ENCODE measurements at regions not wholly inside any gene's neighbourhood (a gene's known extent, or its start where the extent isn't known, plus 50 kb on each side); places are given as distances from the start of the nearest gene placed in this dataset.
A peak's percentile ranks its signal among the peaks of the same experiment; 100 is the strongest.

DNA sequence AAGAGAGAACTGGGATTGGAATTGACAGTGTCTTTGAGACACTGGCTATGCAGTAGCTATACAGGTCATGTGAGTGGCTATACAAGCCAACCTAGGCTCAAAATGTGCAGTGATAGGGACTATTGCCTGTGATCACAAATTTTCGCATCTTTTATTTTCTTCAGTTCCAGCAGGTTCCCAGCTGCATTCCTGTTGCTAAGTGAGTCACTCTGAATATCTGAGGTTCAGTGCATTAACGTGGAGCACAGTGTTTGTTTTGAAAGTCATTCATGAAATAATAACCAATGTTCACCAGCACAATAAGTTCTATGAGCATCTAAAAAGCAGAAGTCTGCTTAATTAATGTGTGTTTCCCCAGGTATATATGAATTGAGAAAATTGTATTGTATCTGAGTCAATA, 1236.0 kb upstream of the CELF2 start:
- no peak overlapping the region for H4K8ac ChIP-seq (ENCODE audit: low read depth, low read length)
- H3K27ac ChIP-seq (ENCODE audit: low read depth, low read length) = no peak overlapping the region
- H3K9ac ChIP-seq (ENCODE audit: low read length) = no peak overlapping the region
- no peak overlapping the region for H3K4me3 ChIP-seq (ENCODE audit: low read length)
- no peaks in the 10 kb centered on the region for H3K79me1 ChIP-seq (ENCODE audit: low read length)
- H3K23ac ChIP-seq (ENCODE audit: low read length) = no peak overlapping the region
- H2AK5ac ChIP-seq (ENCODE audit: low read length) = no peak overlapping the region
- no peak overlapping the region for H3K4me2 ChIP-seq (ENCODE audit: low read length)
- no peak overlapping the region for H4K5ac ChIP-seq (ENCODE audit: low read length)
- H3K56ac ChIP-seq (ENCODE audit: low read length) = no peak overlapping the region
- H3K4me1 ChIP-seq (ENCODE audit: control insufficient read depth, low read depth, low read length) = peaks cover 3% of the 10 kb centered on the region
- no peaks in the 10 kb centered on the region for H3K79me2 ChIP-seq (ENCODE audit: control insufficient read depth, insufficient read depth, low read length)
- DNase-seq = peak; percentile 12
- no peaks in the 10 kb centered on the region for H3K27me3 ChIP-seq (ENCODE audit: insufficient read depth, low read length, poor library complexity)
- no CpG with 5 or more reads among the region's 2 CpGs for WGBS (ENCODE audit: extremely low coverage, insufficient coverage, low lambda C conversion rate)
- H3K36me3 ChIP-seq (ENCODE audit: control insufficient read depth, insufficient read depth, low read length) = no peaks in the 10 kb centered on the region
- peak overlapping the region; percentile 39 for H3K18ac ChIP-seq (ENCODE audit: low read length)
- no peak overlapping the region for H3K4ac ChIP-seq (ENCODE audit: low read depth, low read length)
- H2BK5ac ChIP-seq (ENCODE audit: low read length) = peak overlapping the region; percentile 10
- no peak overlapping the region for H2BK120ac ChIP-seq (ENCODE audit: low read depth, low read length)
- no peak overlapping the region for H2BK15ac ChIP-seq (replicated peaks; ENCODE audit: low read depth)

- Histone ChIP-seq H3K23ac (ENCODE audit: low read length) (no peak overlapping the region), H2BK5ac (ENCODE audit: low read length) (no peak overlapping the region), H3K4me2 (ENCODE audit: low read length) (no peak overlapping the region), H2BK120ac (ENCODE audit: low read depth, low read length) (no peak overlapping the region), H4K5ac (ENCODE audit: low read length) (no peak overlapping the region), H3K79me2 (ENCODE audit: control insufficient read depth, insufficient read depth, low read length) (no peaks in the 10 kb centered on the region), H3K27me3 (ENCODE audit: insufficient read depth, low read length, poor library complexity) (no peaks in the 10 kb centered on the region), H3K4me3 (ENCODE audit: low read length) (no peak overlapping the region), H2AK5ac (ENCODE audit: low read length) (no peak overlapping the region), H3K4ac (ENCODE audit: low read depth, low read length) (no peak overlapping the region), H3K56ac (ENCODE audit: low read length) (no peak overlapping the region), H3K79me1 (ENCODE audit: low read length) (no peaks in the 10 kb centered on the region), H4K8ac (ENCODE audit: low read depth, low read length) (no peak overlapping the region), H3K18ac (ENCODE audit: low read length) (no peak overlapping the region), H2BK15ac (replicated peaks; ENCODE audit: low read depth) (no peak overlapping the region), H3K9ac (ENCODE audit: low read length) (no peak overlapping the region), H3K36me3 (ENCODE audit: control insufficient read depth, insufficient read depth, low read length) (no peaks in the 10 kb centered on the region), H3K4me1 (ENCODE audit: control insufficient read depth, low read depth, low read length) (peaks cover 3% of the 10 kb centered on the region), H3K27ac (ENCODE audit: low read depth, low read length) (no peak overlapping the region)
- DNase-seq = no peak
- no CpG with 5 or more reads among the region's 1 CpG for WGBS (ENCODE audit: extremely low coverage, insufficient coverage, low lambda C conversion rate)
Measured at GRCh38 chr10:9786101-9786500, 1231.6 kb upstream of the CELF2 start.

DNA sequence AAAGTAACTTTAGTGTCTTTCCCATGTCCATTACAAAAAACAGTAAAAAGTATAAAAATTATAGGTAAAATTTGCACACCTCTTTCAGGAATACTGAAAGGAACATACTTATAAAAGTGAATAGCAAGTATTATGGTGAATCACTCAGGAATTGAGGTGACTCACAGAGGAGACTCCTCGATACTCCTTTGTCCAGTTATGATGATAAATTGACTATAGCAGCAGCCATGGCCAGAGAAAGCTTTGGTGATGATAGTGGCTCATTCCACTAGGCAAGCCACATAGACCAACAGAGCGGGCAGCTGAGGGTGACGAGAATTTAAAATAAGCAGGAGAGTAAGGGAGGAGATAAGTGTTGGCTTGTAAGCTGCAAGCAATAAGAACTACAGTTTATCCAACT, 1231.1 kb upstream of the CELF2 start:
- no CpG with 5 or more reads among the region's 3 CpGs for WGBS (ENCODE audit: extremely low coverage, insufficient coverage, low lambda C conversion rate)
- DNase-seq = no peak
- H2BK120ac ChIP-seq (ENCODE audit: low read depth, low read length) = no peak overlapping the region
- no peak overlapping the region for H3K56ac ChIP-seq (ENCODE audit: low read length)
- no peak overlapping the region for H3K9ac ChIP-seq (ENCODE audit: low read length)
- no peak overlapping the region for H2AK5ac ChIP-seq (ENCODE audit: low read length)
- no peak overlapping the region for H3K4me2 ChIP-seq (ENCODE audit: low read length)
- peaks cover 2% of the 10 kb centered on the region for H3K4me1 ChIP-seq (ENCODE audit: control insufficient read depth, low read depth, low read length)
- no peak overlapping the region for H3K4me3 ChIP-seq (ENCODE audit: low read length)
- H4K5ac ChIP-seq (ENCODE audit: low read length) = no peak overlapping the region
- H2BK5ac ChIP-seq (ENCODE audit: low read length) = no peak overlapping the region
- no peak overlapping the region for H2BK15ac ChIP-seq (replicated peaks; ENCODE audit: low read depth)
- H3K23ac ChIP-seq (ENCODE audit: low read length) = no peak overlapping the region
- no peak overlapping the region for H3K18ac ChIP-seq (ENCODE audit: low read length)
- H3K27me3 ChIP-seq (ENCODE audit: insufficient read depth, low read length, poor library complexity) = no peaks in the 10 kb centered on the region
- H3K4ac ChIP-seq (ENCODE audit: low read depth, low read length) = no peak overlapping the region
- no peak overlapping the region for H3K27ac ChIP-seq (ENCODE audit: low read depth, low read length)
- H4K8ac ChIP-seq (ENCODE audit: low read depth, low read length) = no peak overlapping the region
- no peaks in the 10 kb centered on the region for H3K36me3 ChIP-seq (ENCODE audit: control insufficient read depth, insufficient read depth, low read length)
- no peaks in the 10 kb centered on the region for H3K79me1 ChIP-seq (ENCODE audit: low read length)
- no peaks in the 10 kb centered on the region for H3K79me2 ChIP-seq (ENCODE audit: control insufficient read depth, insufficient read depth, low read length)

DNA sequence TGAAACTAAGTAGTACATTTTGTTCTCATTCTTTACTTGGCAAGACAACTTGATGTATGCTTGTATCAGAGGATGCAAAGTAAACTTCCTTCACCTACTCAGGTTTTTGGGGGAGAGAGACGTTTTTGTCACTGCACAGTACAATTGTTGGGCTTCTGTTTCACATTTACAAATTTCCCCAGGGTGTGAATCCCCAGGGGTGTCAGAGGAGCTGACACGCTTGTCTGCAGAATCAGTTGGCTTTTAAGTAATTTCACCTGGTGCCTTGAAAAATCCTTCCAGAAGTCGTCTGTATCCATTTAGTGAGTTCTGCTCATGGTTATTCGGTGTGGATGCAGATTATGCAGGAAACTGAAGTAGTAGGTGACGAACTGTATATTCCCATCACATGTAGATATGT, 1227.7 kb upstream of the CELF2 start:
- Histone ChIP-seq H3K4me2 (ENCODE audit: low read length) (no peak overlapping the region), H2BK15ac (replicated peaks; ENCODE audit: low read depth) (no peak overlapping the region), H3K27ac (ENCODE audit: low read depth, low read length) (no peak overlapping the region), H2BK5ac (ENCODE audit: low read length) (no peak overlapping the region), H4K5ac (ENCODE audit: low read length) (no peak overlapping the region), H3K4ac (ENCODE audit: low read depth, low read length) (no peak overlapping the region), H2BK120ac (ENCODE audit: low read depth, low read length) (no peak overlapping the region), H3K36me3 (ENCODE audit: control insufficient read depth, insufficient read depth, low read length) (no peaks in the 10 kb centered on the region), H3K4me1 (ENCODE audit: control insufficient read depth, low read depth, low read length) (no peaks in the 10 kb centered on the region), H3K27me3 (ENCODE audit: insufficient read depth, low read length, poor library complexity) (no peaks in the 10 kb centered on the region), H3K18ac (ENCODE audit: low read length) (no peak overlapping the region), H3K79me1 (ENCODE audit: low read length) (no peaks in the 10 kb centered on the region), H3K56ac (ENCODE audit: low read length) (no peak overlapping the region), H2AK5ac (ENCODE audit: low read length) (no peak overlapping the region), H4K8ac (ENCODE audit: low read depth, low read length) (no peak overlapping the region), H3K4me3 (ENCODE audit: low read length) (no peak overlapping the region), H3K23ac (ENCODE audit: low read length) (no peak overlapping the region), H3K9ac (ENCODE audit: low read length) (no peak overlapping the region), H3K79me2 (ENCODE audit: control insufficient read depth, insufficient read depth, low read length) (no peaks in the 10 kb centered on the region)
- DNase-seq = peak; percentile 5
- no CpG with 5 or more reads among the region's 5 CpGs for WGBS (ENCODE audit: extremely low coverage, insufficient coverage, low lambda C conversion rate)

DNA sequence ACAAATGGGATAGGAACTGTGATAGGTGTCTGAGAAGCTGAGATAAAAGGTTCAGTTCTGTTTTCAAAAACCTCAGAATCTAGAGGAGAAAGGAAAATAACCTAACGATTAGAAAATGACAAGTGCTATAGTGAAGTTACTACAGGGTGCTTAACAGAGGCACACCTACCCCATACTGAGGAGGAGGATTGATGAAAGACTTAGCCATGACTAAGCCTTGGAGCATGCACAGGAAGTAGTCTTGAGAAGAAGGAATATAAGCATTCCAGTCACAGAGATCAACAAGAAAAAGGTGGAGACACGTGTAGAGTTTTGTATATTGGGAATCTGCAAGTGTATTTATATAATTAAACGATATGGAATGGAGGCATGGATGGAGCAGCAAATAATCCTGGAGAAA, 1225.5 kb upstream of the CELF2 start:
- H4K8ac ChIP-seq (ENCODE audit: low read depth, low read length) = no peak overlapping the region
- no peaks in the 10 kb centered on the region for H3K79me1 ChIP-seq (ENCODE audit: low read length)
- H3K4me3 ChIP-seq (ENCODE audit: low read length) = no peak overlapping the region
- H3K9ac ChIP-seq (ENCODE audit: low read length) = no peak overlapping the region
- H2BK120ac ChIP-seq (ENCODE audit: low read depth, low read length) = no peak overlapping the region
- no peak overlapping the region for H2BK5ac ChIP-seq (ENCODE audit: low read length)
- no peak overlapping the region for H3K23ac ChIP-seq (ENCODE audit: low read length)
- H3K27ac ChIP-seq (ENCODE audit: low read depth, low read length) = no peak overlapping the region
- H3K56ac ChIP-seq (ENCODE audit: low read length) = no peak overlapping the region
- WGBS (ENCODE audit: extremely low coverage, insufficient coverage, low lambda C conversion rate) = no CpG with 5 or more reads among the region's 3 CpGs
- H4K5ac ChIP-seq (ENCODE audit: low read length) = no peak overlapping the region
- H3K4me2 ChIP-seq (ENCODE audit: low read length) = no peak overlapping the region
- no peak overlapping the region for H3K18ac ChIP-seq (ENCODE audit: low read length)
- H3K4ac ChIP-seq (ENCODE audit: low read depth, low read length) = no peak overlapping the region
- H3K27me3 ChIP-seq (ENCODE audit: insufficient read depth, low read length, poor library complexity) = no peaks in the 10 kb centered on the region
- no peaks in the 10 kb centered on the region for H3K4me1 ChIP-seq (ENCODE audit: control insufficient read depth, low read depth, low read length)
- peak; percentile 62 for DNase-seq
- H3K79me2 ChIP-seq (ENCODE audit: control insufficient read depth, insufficient read depth, low read length) = no peaks in the 10 kb centered on the region
- no peaks in the 10 kb centered on the region for H3K36me3 ChIP-seq (ENCODE audit: control insufficient read depth, insufficient read depth, low read length)
- no peak overlapping the region for H2BK15ac ChIP-seq (replicated peaks; ENCODE audit: low read depth)
- no peak overlapping the region for H2AK5ac ChIP-seq (ENCODE audit: low read length)

DNA sequence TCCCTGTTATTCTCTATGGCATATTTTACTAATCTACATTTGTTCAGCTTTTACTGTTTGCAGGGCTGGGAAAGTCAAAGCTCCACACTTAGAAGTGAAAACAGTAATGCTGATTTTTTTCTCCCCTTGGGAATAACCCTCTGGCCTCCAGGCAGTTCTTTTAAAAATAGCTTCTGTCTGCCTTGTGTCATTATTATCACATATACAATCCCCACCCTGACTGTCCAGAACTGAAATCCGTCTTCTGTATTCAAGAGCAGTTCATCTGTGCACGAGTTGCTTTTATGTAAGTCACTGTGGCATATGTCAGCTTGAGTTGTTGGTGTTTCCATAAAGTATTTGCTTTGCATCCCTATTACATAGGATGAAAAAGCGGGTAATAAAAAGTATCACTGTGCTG, 1221.1 kb upstream of the CELF2 start:
- Histone ChIP-seq H2BK120ac (ENCODE audit: low read depth, low read length) (no peak overlapping the region), H3K79me2 (ENCODE audit: control insufficient read depth, insufficient read depth, low read length) (no peaks in the 10 kb centered on the region), H3K18ac (ENCODE audit: low read length) (no peak overlapping the region), H3K36me3 (ENCODE audit: control insufficient read depth, insufficient read depth, low read length) (no peaks in the 10 kb centered on the region), H3K9ac (ENCODE audit: low read length) (no peak overlapping the region), H4K5ac (ENCODE audit: low read length) (no peak overlapping the region), H3K79me1 (ENCODE audit: low read length) (no peaks in the 10 kb centered on the region), H3K56ac (ENCODE audit: low read length) (no peak overlapping the region), H3K27ac (ENCODE audit: low read depth, low read length) (no peak overlapping the region), H2AK5ac (ENCODE audit: low read length) (no peak overlapping the region), H2BK5ac (ENCODE audit: low read length) (no peak overlapping the region), H4K8ac (ENCODE audit: low read depth, low read length) (no peak overlapping the region), H3K27me3 (ENCODE audit: insufficient read depth, low read length, poor library complexity) (no peaks in the 10 kb centered on the region), H2BK15ac (replicated peaks; ENCODE audit: low read depth) (no peak overlapping the region), H3K4me1 (ENCODE audit: control insufficient read depth, low read depth, low read length) (no peaks in the 10 kb centered on the region), H3K4me2 (ENCODE audit: low read length) (no peak overlapping the region), H3K4me3 (ENCODE audit: low read length) (no peak overlapping the region), H3K23ac (ENCODE audit: low read length) (no peak overlapping the region), H3K4ac (ENCODE audit: low read depth, low read length) (no peak overlapping the region)
- DNase-seq = no peak
- WGBS (ENCODE audit: extremely low coverage, insufficient coverage, low lambda C conversion rate) = no CpG with 5 or more reads among the region's 3 CpGs

Measured in mesendoderm (in vitro differentiated cells).